IMR-90 (cell line): ENCODE measurements at regions not wholly inside any gene's neighbourhood (a gene's known extent, or its start where the extent isn't known, plus 50 kb on each side); places are given as distances from the start of the nearest gene placed in this dataset.
A peak's percentile ranks its signal among the peaks of the same experiment; 100 is the strongest.

Experiments
- ATAC-seq: fragments of 200-7000 bp; cut with Tn5 transposase; 2 replicates; pipeline ENCODE4 v1.9.1; 2020; ENCODE audit warnings: low read depth, mild to moderate bottlenecking, moderate library complexity
- BruUV-seq: library from RNA; stranded (reverse); fragments of 400-500 nt; replicated peaks from 2 replicates; lab custom pipeline; 2021; lab: Mats Ljungman, UMichigan
- CTCF ChIA-PET: fragments of 300-600 bp; formaldehyde crosslinking; extraction: SDS; loops from one replicate; lab custom pipeline; 2021; ENCODE audit warnings: antibody characterized with exemption; lab: Yijun Ruan, JAX
- POLR2A ChIA-PET: fragments of 300-600 bp; sonication (Branson Sonifier 250); formaldehyde crosslinking; loops from one replicate; lab custom pipeline; 2022; ENCODE audit warnings: antibody characterized with exemption; ENCODE audit not compliant: unreplicated experiment; lab: Charles Lee
- DNase-seq: peaks from one replicate; pipeline ENCODE4 v3.0.0; 2013
- H2AFZ ChIP-seq: replicated peaks from 2 replicates; pipeline ENCODE3; 2013; ENCODE audit warnings: low read length, mild to moderate bottlenecking; ENCODE audit not compliant: poor library complexity
- H2AK5ac ChIP-seq: 2 replicates; pipeline ENCODE4 v1.6.1; 2013; ENCODE audit warnings: low read depth, low read length, inconsistent platforms
- H2AK9ac ChIP-seq: replicated peaks from 2 replicates; pipeline ENCODE3; 2013; ENCODE audit warnings: mild to moderate bottlenecking, low read depth, low read length, moderate library complexity; ENCODE audit not compliant: poor library complexity
- H2BK120ac ChIP-seq: 2 replicates; pipeline ENCODE4 v1.6.1; 2013; ENCODE audit warnings: low read depth, low read length, inconsistent platforms
- H2BK15ac ChIP-seq: 3 replicates; pipeline ENCODE4 v1.6.1; 2013; ENCODE audit warnings: low read depth, low read length, inconsistent platforms
- H2BK20ac ChIP-seq: 2 replicates; pipeline ENCODE4 v1.6.1; 2013; ENCODE audit warnings: low read depth, mild to moderate bottlenecking, inconsistent platforms, low read length, moderate library complexity
- H2BK5ac ChIP-seq: 2 replicates; pipeline ENCODE4 v1.6.1; 2013; ENCODE audit warnings: mild to moderate bottlenecking, low read depth, low read length, inconsistent platforms; ENCODE audit not compliant: poor library complexity, severe bottlenecking
- H3K14ac ChIP-seq: replicated peaks from 2 replicates; pipeline ENCODE4 v1.6.1; 2013; ENCODE audit warnings: low read depth, low read length, inconsistent platforms
- H3K18ac ChIP-seq: 2 replicates; pipeline ENCODE4 v1.6.1; 2013; ENCODE audit warnings: low read depth, low read length, control low read depth
- H3K23ac ChIP-seq: 2 replicates; pipeline ENCODE4 v1.6.1; 2013; ENCODE audit warnings: low read depth, low read length, inconsistent platforms
- H3K27ac ChIP-seq: 2 replicates; pipeline ENCODE4 v1.5.1; 2013; ENCODE audit warnings: mild to moderate bottlenecking, control low read depth, low read length; ENCODE audit not compliant: insufficient read depth
- H3K27me3 ChIP-seq: 2 replicates; pipeline ENCODE4 v1.6.1; 2013; ENCODE audit warnings: low read length; ENCODE audit not compliant: control insufficient read depth, insufficient read depth
- H3K36me3 ChIP-seq: 2 replicates; pipeline ENCODE4 v1.6.1; 2013; ENCODE audit warnings: low read length, mixed read lengths; ENCODE audit not compliant: control insufficient read depth, insufficient read depth
- H3K4ac ChIP-seq: 2 replicates; pipeline ENCODE4 v1.6.1; 2013; ENCODE audit warnings: low read depth, low read length, inconsistent platforms
- H3K4me1 ChIP-seq: 2 replicates; pipeline ENCODE4 v1.6.1; 2013; ENCODE audit warnings: low read length, mixed read lengths; ENCODE audit not compliant: control insufficient read depth, insufficient read depth
- H3K4me2 ChIP-seq: 2 replicates; pipeline ENCODE4 v1.6.1; 2013; ENCODE audit warnings: low read depth, mild to moderate bottlenecking, control low read depth, low read length, moderate library complexity
- H3K4me3 ChIP-seq: 2 replicates; pipeline ENCODE4 v1.5.1; 2013; ENCODE audit warnings: low read depth, mild to moderate bottlenecking, control low read depth, low read length, moderate library complexity; ENCODE audit not compliant: insufficient read depth
- H3K56ac ChIP-seq: 2 replicates; pipeline ENCODE4 v1.6.1; 2013; ENCODE audit warnings: low read length, inconsistent platforms; ENCODE audit not compliant: insufficient read depth; ENCODE audit errors: extremely low read depth
- H3K79me1 ChIP-seq, 2 experiments: 2 replicates each; pipeline ENCODE4 v1.6.1; 2013; ENCODE audit warnings: low read length in 2 of 2, inconsistent platforms in 1 of 2, low read depth in 1 of 2
- H3K9ac ChIP-seq: 2 replicates; pipeline ENCODE4 v1.6.1; 2013; ENCODE audit warnings: low read depth, low read length, control low read depth
- H3K9me1 ChIP-seq: 2 replicates; pipeline ENCODE4 v1.6.1; 2013; ENCODE audit warnings: low read length, inconsistent platforms; ENCODE audit not compliant: insufficient read depth
- H3K9me3 ChIP-seq: 2 replicates; pipeline ENCODE4 v1.6.1; 2013; ENCODE audit warnings: low read length; ENCODE audit not compliant: control insufficient read depth, insufficient read depth
- H4K20me1 ChIP-seq: 2 replicates; pipeline ENCODE4 v1.6.1; 2013; ENCODE audit warnings: low read length, inconsistent platforms; ENCODE audit not compliant: insufficient read depth
- H4K5ac ChIP-seq: 2 replicates; pipeline ENCODE4 v1.6.1; 2013; ENCODE audit warnings: mild to moderate bottlenecking, low read depth, low read length, control low read depth
- H4K8ac ChIP-seq, 2 experiments: 2 replicates each; pipeline ENCODE4 v1.6.1; 2013; ENCODE audit warnings: low read depth in 2 of 2, low read length in 2 of 2, control low read depth in 1 of 2, inconsistent platforms in 1 of 2
- H4K91ac ChIP-seq: 2 replicates; pipeline ENCODE4 v1.6.1; 2013; ENCODE audit warnings: low read depth, low read length, inconsistent platforms; ENCODE audit not compliant: insufficient read depth
- CEBPB ChIP-seq: IDR thresholded peaks from 2 replicates; pipeline ENCODE4 v1.6.1; 2012; ENCODE audit warnings: low read depth, low read length, improper control_type of control experiment
- CHD1 ChIP-seq: IDR thresholded peaks from 2 replicates; pipeline ENCODE4 v1.6.1; 2012; ENCODE audit warnings: low read depth, low read length, improper control_type of control experiment
- MAZ ChIP-seq: IDR thresholded peaks from 2 replicates; pipeline ENCODE4 v1.6.1; 2012; ENCODE audit warnings: low read depth, mild to moderate bottlenecking, low read length, improper control_type of control experiment, moderate library complexity, borderline replicate concordance
- MXI1 ChIP-seq: IDR thresholded peaks from 2 replicates; pipeline ENCODE4 v1.6.1; 2012; ENCODE audit warnings: low read depth, mild to moderate bottlenecking, low read length, moderate library complexity, borderline replicate concordance
- POLR2A ChIP-seq: IDR thresholded peaks from 2 replicates; pipeline ENCODE4 v1.6.1; 2012; ENCODE audit warnings: mild to moderate bottlenecking, low read depth, low read length
- RCOR1 ChIP-seq: IDR thresholded peaks from 2 replicates; pipeline ENCODE4 v1.6.1; 2012; ENCODE audit warnings: mild to moderate bottlenecking, low read length, improper control_type of control experiment; ENCODE audit not compliant: insufficient replicate concordance
- dilution Hi-C: fragments of 300-500 bp; cut with HindIII; formaldehyde crosslinking; loops from one replicate; pipeline ENCODE4 v1.14.3; 2018; ENCODE audit warnings: low sequenced_read_pairs; ENCODE audit not compliant: unreplicated experiment
- in situ Hi-C: fragments of 300-500 bp; cut with MboI; formaldehyde crosslinking; loops from 3 replicates; pipeline ENCODE4 v1.14.3; 2019; ENCODE audit warnings: low sequenced_read_pairs, inconsistent platforms, mixed read lengths
- intact Hi-C: fragments of 100-400 bp; cut with micrococcal nuclease; formaldehyde crosslinking; loops from 2 replicates; pipeline ENCODE4 v1.10.0; 2022
- TF ChIP-seq, protein P1 (sequence below): fragments of 150-350 bp; IDR thresholded peaks from 2 replicates; pipeline ENCODE4 v1.6.1; 2016; ENCODE audit warnings: low read depth, mild to moderate bottlenecking, low read length, moderate library complexity, borderline replicate concordance
- TF ChIP-seq, protein P2 (sequence below): fragments of 150-350 bp; IDR thresholded peaks from 2 replicates; pipeline ENCODE4 v1.6.1; 2017; ENCODE audit warnings: mild to moderate bottlenecking, antibody characterized with exemption, low read length, low read depth

DNA sequence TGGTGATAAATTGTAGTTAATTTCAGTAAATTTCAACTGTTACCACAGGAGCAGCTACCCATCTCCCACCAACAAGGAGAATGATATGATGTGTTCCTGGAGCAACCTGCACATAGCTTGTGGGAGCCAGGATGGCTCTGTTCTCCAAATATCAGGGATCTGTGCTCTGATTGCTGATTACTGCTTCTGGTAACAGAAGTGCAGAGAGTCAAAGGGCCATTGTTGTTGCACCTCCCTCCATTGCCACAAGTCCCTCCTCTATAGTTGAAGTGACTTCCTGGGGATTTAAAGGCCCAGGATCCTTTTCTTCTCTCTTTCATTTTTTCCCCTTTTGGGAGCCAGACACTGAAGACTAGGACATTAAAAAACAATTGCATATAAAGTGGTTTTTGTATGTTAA, 51.6 kb upstream of the HPDL start:
- CTCF ChIA-PET, result no interaction called here
- in situ Hi-C loops (no loop called here), intact Hi-C loops (no loop called here), dilution Hi-C loops (no loop called here)
- Histone ChIP-seq H3K23ac (no peak overlapping the region), H3K27me3 (no peaks in the 10 kb centered on the region), H2BK120ac (0 out of 2 replicates have a peak overlapping the region, but pooled peaks have one; percentile 25), H3K18ac (no peak overlapping the region), H3K9me1 (peaks cover 5% of the 10 kb centered on the region), H4K91ac (no peak overlapping the region), H4K20me1 (no peaks in the 10 kb centered on the region), H4K8ac (peak overlapping the region in 1 of 2 experiments; percentile 0; a peak in 1 of 4 replicates), H3K9me3 (no peaks in the 10 kb centered on the region), H3K27ac (no peak overlapping the region), H3K79me1 (no peaks in the 10 kb centered on the region), H3K9ac (no peak overlapping the region), H3K56ac (no peak overlapping the region), H3K4me3 (no peak overlapping the region), H3K4me1 (no peaks in the 10 kb centered on the region), H4K5ac (no peak overlapping the region), H2AFZ (peak overlapping the region; percentile 49), H2BK20ac (no peak overlapping the region), H3K4me2 (no peak overlapping the region), H2AK9ac (no peak overlapping the region), H3K4ac (no peak overlapping the region; the same call in 1 of the 2 replicates), H2BK5ac (no peak overlapping the region), H2BK15ac (no peak overlapping the region), H3K36me3 (no peaks in the 10 kb centered on the region), H3K14ac (no peak overlapping the region), H2AK5ac (no peak overlapping the region)
- POLR2A ChIA-PET, result no interaction called here
- ATAC-seq, result no peak
- BruUV-seq, result no TSS peak
- DNase-seq, result no peak
- TF ChIP-seq CEBPB, result no peak
- no peak for TF ChIP-seq MXI1
- no peak for TF ChIP-seq POLR2A
- TF ChIP-seq RCOR1, result no peak
- TF ChIP-seq, protein P1, sequence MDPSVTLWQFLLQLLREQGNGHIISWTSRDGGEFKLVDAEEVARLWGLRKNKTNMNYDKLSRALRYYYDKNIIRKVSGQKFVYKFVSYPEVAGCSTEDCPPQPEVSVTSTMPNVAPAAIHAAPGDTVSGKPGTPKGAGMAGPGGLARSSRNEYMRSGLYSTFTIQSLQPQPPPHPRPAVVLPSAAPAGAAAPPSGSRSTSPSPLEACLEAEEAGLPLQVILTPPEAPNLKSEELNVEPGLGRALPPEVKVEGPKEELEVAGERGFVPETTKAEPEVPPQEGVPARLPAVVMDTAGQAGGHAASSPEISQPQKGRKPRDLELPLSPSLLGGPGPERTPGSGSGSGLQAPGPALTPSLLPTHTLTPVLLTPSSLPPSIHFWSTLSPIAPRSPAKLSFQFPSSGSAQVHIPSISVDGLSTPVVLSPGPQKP, result no peak
- TF ChIP-seq MAZ, result no peak
- no peak for TF ChIP-seq CHD1
- TF ChIP-seq, protein P2, sequence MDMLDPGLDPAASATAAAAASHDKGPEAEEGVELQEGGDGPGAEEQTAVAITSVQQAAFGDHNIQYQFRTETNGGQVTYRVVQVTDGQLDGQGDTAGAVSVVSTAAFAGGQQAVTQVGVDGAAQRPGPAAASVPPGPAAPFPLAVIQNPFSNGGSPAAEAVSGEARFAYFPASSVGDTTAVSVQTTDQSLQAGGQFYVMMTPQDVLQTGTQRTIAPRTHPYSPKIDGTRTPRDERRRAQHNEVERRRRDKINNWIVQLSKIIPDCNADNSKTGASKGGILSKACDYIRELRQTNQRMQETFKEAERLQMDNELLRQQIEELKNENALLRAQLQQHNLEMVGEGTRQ, result no peak
